ENCODE measurements at regions not wholly inside any gene's neighbourhood (a gene's known extent, or its start where the extent isn't known, plus 50 kb on each side); places are given as distances from the start of the nearest gene placed in this dataset.

- H3K27ac ChIP-seq: no peak overlapping the region
- DNase-seq (ENCODE audit: extremely low spot score in 2 of 2): no peak
- H3K9me3 ChIP-seq: no peaks in the 10 kb centered on the region
- no peaks in the 10 kb centered on the region for H3K36me3 ChIP-seq
- no peaks in the 10 kb centered on the region for H3K27me3 ChIP-seq
- no peaks in the 10 kb centered on the region for H3K4me1 ChIP-seq
- no peak overlapping the region for H3K4me3 ChIP-seq
- TF ChIP-seq CTCF (IDR thresholded peaks at IDR 0.05) (no peak), POLR2AphosphoS5 (IDR thresholded peaks at IDR 0.05; ENCODE audit: insufficient read depth in 1 of 2, low read depth in 1 of 2) (no peak), POLR2A (IDR thresholded peaks at IDR 0.05) (no peak)
- intact Hi-C loops (cut with DNase I): no loop called here
These were observed 128.9 kb downstream of the CCT6B start for GRCh38 chr17:34832376-34832775.

GRCh38 chr17:34827008-34827407 lies 134.3 kb downstream of the CCT6B start:
- H3K27ac ChIP-seq: no peak overlapping the region
- no peaks in the 10 kb centered on the region for H3K9me3 ChIP-seq
- no peaks in the 10 kb centered on the region for H3K4me1 ChIP-seq
- no peak overlapping the region for H3K4me3 ChIP-seq
- no peak for TF ChIP-seq POLR2AphosphoS5 (IDR thresholded peaks at IDR 0.05; ENCODE audit: insufficient read depth in 1 of 2, low read depth in 1 of 2)
- TF ChIP-seq POLR2A (IDR thresholded peaks at IDR 0.05): no peak
- TF ChIP-seq CTCF (IDR thresholded peaks at IDR 0.05): no peak
- H3K36me3 ChIP-seq: no peaks in the 10 kb centered on the region
- DNase-seq (ENCODE audit: extremely low spot score in 2 of 2): no peak
- intact Hi-C loops (cut with DNase I): no loop called here
- no peaks in the 10 kb centered on the region for H3K27me3 ChIP-seq

DNA sequence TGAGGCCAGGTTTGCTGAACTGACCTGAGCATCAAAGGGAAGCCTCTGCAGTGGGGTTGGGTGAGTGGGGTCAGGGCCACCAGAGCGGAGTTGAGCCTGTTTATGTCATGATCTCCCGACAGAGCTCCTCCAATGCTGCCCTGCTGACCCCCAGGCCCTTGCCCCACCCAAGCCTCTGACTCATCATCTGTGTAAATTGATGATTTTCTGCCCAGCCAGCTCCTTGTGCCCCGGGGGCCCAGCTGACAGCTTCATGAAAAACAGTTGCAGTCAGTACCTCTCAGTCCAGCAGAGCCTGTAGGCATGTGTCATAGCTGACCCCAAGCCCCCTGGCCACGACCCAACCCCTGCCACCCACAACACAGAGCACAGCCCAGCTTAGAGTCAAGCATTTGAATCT lies 134.9 kb downstream of the CCT6B start:
- no peaks in the 10 kb centered on the region for H3K27me3 ChIP-seq
- H3K4me1 ChIP-seq: no peaks in the 10 kb centered on the region
- TF ChIP-seq CTCF (IDR thresholded peaks at IDR 0.05): no peak
- no peak for TF ChIP-seq POLR2AphosphoS5 (IDR thresholded peaks at IDR 0.05; ENCODE audit: insufficient read depth in 1 of 2, low read depth in 1 of 2)
- no peak for TF ChIP-seq POLR2A (IDR thresholded peaks at IDR 0.05)
- H3K9me3 ChIP-seq: no peaks in the 10 kb centered on the region
- no peaks in the 10 kb centered on the region for H3K36me3 ChIP-seq
- no peak overlapping the region for H3K27ac ChIP-seq
- H3K4me3 ChIP-seq: no peak overlapping the region
- no peak for DNase-seq (ENCODE audit: extremely low spot score in 2 of 2)
- intact Hi-C loops (cut with DNase I): no loop called here

DNA sequence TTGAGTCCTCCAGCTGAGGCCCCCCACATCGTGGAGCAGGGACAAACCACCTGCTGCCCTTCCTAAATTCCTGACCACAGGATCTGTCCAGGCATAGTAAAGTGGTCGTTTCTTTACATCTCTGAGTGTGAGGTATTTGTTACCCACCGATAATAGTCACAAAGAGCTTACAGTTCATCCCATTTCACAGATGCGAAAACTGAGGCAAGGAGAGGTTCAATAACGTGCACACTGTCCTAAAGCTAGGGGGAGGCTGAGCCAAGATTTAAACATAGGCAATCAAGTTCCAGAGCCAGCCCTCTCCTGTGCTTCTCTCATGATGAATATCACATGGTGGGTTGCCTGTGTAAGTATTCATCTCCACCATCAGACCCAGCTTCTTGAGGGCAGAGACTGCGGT lies 135.4 kb downstream of the CCT6B start:
- H3K27ac ChIP-seq: no peak overlapping the region
- no peak for DNase-seq (ENCODE audit: extremely low spot score in 2 of 2)
- H3K4me3 ChIP-seq: no peak overlapping the region
- no peaks in the 10 kb centered on the region for H3K4me1 ChIP-seq
- intact Hi-C loops (cut with DNase I): no loop called here
- TF ChIP-seq POLR2A (IDR thresholded peaks at IDR 0.05): no peak
- no peak for TF ChIP-seq CTCF (IDR thresholded peaks at IDR 0.05)
- no peak for TF ChIP-seq POLR2AphosphoS5 (IDR thresholded peaks at IDR 0.05; ENCODE audit: insufficient read depth in 1 of 2, low read depth in 1 of 2)
- H3K36me3 ChIP-seq: no peaks in the 10 kb centered on the region
- H3K27me3 ChIP-seq: no peaks in the 10 kb centered on the region
- H3K9me3 ChIP-seq: no peaks in the 10 kb centered on the region

- Histone ChIP-seq H3K36me3 (no peaks in the 10 kb centered on the region), H3K27ac (no peak overlapping the region), H3K27me3 (no peaks in the 10 kb centered on the region), H3K4me3 (no peak overlapping the region), H3K4me1 (no peaks in the 10 kb centered on the region), H3K9me3 (no peaks in the 10 kb centered on the region)
- intact Hi-C loops (cut with DNase I): no loop called here
- TF ChIP-seq POLR2AphosphoS5 (IDR thresholded peaks at IDR 0.05; ENCODE audit: insufficient read depth in 1 of 2, low read depth in 1 of 2) (no peak), CTCF (IDR thresholded peaks at IDR 0.05) (no peak), POLR2A (IDR thresholded peaks at IDR 0.05) (no peak)
- no peak for DNase-seq (ENCODE audit: extremely low spot score in 2 of 2)
These were observed 136.2 kb downstream of the CCT6B start for GRCh38 chr17:34825102-34825501.

Measured in vagina (tissue), 2 donors.